GM12873 (cell line): ENCODE measurements at regions not wholly inside any gene's neighbourhood (a gene's known extent, or its start where the extent isn't known, plus 50 kb on each side); places are given as distances from the start of the nearest gene placed in this dataset.

Experiments
- TF ChIP-seq, protein P1 (sequence below): IDR thresholded peaks from 2 replicates; pipeline ENCODE4 v1.5.1; 2012; ENCODE audit warnings: low read depth, mild to moderate bottlenecking, moderate library complexity, low read length, control low read depth; ENCODE audit not compliant: insufficient read depth; ENCODE audit errors: missing control alignments

DNA sequence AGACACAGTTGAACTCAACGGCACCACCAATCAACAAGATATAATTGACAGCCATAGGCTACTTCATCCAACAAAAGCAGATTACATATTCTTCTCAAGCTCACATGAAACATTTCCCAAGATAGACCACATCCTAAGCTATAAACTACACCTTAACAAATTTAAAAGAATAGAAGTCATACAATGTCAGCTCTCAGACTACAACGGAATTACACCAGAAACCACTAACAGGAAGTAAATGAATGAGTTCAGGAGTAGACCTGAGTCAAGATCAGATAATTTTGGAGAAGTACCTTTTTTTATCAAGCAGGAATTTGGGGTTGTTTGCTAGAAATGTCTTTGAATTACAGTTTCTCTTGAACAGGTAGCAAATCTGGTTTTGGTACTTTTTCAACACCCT lies 237.8 kb downstream of the TBX18 start:
- TF ChIP-seq, protein P1, sequence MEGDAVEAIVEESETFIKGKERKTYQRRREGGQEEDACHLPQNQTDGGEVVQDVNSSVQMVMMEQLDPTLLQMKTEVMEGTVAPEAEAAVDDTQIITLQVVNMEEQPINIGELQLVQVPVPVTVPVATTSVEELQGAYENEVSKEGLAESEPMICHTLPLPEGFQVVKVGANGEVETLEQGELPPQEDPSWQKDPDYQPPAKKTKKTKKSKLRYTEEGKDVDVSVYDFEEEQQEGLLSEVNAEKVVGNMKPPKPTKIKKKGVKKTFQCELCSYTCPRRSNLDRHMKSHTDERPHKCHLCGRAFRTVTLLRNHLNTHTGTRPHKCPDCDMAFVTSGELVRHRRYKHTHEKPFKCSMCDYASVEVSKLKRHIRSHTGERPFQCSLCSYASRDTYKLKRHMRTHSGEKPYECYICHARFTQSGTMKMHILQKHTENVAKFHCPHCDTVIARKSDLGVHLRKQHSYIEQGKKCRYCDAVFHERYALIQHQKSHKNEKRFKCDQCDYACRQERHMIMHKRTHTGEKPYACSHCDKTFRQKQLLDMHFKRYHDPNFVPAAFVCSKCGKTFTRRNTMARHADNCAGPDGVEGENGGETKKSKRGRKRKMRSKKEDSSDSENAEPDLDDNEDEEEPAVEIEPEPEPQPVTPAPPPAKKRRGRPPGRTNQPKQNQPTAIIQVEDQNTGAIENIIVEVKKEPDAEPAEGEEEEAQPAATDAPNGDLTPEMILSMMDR, result no peak

DNA sequence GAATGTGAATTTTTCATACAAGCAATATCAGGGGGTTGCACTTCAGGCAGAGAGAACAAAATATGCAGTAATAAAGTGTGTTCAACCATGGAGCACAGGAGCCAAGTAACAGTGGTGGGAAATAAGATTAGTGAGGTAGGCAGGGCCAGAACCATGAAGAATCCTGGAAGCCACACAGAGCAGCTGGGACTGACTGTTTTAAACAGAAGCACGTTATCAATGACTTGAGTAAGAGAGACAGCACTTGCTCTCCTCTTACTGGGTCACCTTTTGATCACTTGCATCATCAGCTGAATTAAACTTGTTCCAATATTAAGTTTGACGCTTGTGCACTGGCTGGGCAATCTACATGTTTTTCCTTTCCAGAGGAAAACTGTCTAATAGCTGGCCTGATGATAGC lies 238.5 kb downstream of the TBX18 start:
- TF ChIP-seq, protein P1, result no peak

DNA sequence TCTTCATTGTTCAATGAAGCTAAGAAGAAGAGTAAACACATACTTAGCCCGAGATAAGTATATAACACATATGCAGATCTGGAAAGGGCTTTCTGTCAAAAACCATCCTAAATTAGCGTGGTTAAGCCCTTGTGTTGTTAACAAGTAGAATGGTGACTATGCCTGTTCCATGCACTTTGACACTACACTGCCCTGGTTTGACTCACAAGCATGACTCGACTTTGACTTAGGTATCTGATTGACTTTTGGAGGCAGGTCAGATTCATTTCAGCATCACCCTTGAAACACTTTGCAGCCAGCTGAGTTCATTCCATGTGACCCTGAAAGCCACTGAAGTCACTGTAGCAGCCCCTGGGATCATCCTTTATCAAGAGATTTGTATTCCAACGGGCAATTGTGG lies 239.8 kb downstream of the TBX18 start:
- TF ChIP-seq, protein P1, result no peak

DNA sequence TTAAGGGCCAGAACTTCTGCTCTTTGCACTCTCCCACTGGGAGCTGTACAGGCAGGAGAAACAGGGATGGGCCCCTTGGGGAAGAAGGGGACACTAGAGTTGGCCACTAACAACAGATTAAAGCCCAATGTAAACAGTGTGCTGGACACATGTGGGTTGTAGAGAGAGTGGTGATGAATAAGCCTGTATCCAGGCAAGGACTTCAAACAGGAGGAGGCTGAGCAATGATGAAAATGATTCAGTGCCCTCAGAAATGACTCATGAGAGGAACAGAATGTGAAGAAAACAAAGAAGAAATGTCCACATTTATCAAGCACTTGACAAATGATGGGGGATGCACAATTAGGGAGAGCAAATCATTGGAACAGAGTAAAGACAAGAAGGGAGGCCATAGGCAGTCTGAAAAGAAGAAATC lies 242.3 kb downstream of the TBX18 start:
- TF ChIP-seq, protein P1, result no peak

DNA sequence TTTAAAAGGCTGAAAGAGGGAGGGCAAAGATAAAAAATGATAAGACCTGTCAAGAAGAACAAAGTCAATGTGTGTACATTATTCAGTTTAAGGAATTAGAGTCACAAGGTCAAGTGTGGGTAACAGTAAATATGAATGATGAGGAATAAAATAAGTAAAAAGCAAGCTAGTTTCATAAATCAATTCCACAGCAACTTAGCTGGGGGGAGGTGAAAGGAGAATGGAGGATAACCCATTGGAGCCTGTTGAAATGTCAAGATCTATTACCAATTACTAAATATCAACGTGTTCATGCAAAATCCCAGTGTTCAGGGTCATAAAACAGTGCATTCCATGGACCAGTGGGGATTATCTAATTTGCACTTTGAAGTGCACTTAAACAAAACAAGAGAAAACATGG lies 242.9 kb downstream of the TBX18 start:
- TF ChIP-seq, protein P1, result no peak

DNA sequence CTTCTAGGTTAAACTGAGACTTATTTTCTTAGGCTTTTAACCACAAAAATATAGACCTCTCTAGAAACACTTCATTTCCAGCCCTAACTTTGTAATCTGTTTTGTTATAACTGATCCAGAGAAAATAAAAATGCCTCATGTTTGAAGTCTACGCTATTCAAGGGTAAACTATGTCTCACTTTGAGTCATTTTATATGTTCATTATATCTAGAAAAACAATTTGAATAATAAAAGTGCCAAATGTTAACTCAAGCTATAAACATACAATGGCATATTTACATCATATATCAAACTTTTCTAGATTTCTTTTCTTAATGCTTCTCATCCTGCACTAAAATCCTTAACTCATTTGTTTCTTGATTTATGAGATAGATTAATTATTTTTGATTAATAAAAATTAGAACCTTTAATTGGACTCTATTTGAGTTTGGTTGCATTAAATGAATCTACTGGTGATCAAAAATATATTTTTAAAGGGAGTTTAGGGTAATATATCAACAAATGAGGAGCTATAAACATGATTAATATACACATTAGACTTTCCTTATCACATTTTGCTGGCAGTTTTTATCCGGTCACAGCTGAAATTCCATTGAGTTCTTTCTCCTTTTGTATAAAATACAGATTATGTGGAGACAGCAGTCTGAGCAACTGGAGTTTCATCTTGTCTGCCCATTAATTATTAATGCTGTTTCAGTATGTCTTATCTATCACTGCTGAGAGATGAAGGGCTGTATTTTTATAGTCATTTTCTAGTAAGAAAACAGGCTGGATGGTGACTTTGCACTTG lies 246.5 kb downstream of the TBX18 start:
- TF ChIP-seq, protein P1, result no peak

DNA sequence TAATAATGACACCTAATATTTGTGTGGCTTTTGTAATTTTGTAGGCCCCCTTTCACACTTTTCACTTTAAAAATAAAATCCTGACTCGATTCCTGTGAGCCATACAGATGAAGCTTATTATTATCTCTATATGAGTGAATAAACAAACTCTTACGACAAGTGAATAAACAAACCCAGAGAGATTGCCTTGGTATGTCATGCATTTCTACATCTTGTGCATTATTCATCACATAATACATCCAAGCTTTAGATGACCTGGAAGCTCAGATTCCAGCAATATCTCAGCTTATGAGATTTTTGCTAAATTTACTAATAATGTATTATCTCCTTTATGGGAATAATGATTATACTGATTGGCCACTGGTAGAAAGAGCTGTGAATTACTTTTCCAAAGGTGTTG lies 248.2 kb downstream of the TBX18 start:
- TF ChIP-seq, protein P1, result no peak
